NOMO-1 (cell line): ENCODE measurements at regions not wholly inside any gene's neighbourhood (a gene's known extent, or its start where the extent isn't known, plus 50 kb on each side); places are given as distances from the start of the nearest gene placed in this dataset.

ENCODE experiments used
- DNase-seq, 2 experiments: peaks; one replicate each; lab custom pipeline; 2025; ENCODE audit not compliant: unreplicated experiment in 2 of 2; lab: John Stamatoyannopoulos, UW

DNA sequence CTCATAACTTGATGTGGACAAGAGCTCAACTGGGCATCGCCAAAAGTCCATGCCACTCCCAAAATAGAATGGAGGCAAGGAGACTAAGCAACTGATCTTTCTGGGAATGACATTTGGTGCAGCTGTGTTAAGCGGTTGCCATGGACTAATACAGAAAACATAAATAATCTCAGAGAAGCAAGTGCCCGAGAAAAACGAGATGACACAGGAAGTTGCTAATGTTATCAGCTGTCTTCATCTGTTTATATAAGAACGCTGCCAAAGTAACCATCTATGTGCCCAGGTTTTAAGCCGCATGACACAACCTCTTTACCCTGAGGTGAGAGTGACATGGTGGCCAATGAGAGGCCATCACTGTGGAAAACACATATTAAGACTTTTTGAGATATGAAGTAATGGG lies 54.9 kb upstream of the SACS start:
- DNase-seq: no peak

- DNase-seq: no peak
Observed at GRCh38 chr13:23496255-23496654, 62.8 kb upstream of the SACS start.

DNA sequence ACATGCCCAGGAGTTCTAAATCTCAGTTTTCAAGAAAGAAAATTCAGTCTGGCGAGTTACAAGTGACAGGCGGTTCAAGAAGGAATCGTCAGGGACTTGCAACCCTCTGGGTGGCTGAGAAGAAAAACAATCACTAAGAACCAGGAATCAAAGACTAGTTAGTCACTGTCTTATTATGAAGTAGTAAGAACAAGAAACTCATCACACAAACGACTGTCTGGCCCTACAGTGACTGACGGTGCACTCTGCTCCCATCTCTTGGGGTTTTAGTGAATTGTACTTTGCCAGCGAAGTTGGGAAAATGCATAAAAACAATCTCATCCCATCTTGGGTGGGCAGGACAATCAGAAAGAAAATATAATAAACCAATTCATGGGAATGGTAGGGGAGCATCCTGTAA lies 63.7 kb upstream of the SACS start:
- DNase-seq: no peak

GRCh38 chr13:23500849-23501248 lies 67.3 kb upstream of the SACS start:
- no peak for DNase-seq

DNA sequence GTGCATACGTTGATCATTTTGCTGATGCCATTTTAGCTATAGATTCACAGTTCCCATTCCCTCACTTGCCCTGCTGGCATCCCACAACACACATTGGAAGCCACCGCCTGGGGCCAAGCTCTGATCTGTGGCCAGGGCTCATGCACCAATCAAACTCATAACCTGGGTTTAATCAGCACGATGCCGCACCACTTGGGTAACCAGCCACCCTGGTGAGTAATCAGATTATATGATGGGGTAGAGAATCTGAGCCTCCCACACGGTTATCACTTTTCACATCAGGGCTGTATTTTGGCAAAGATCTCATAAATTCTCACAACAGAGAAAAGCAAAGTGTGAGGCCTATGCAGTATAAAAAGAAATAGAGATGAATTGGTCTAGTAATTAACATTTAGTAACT lies 66.0 kb upstream of the TNFRSF19 start:
- no peak for DNase-seq

- no peak for DNase-seq
Observed at GRCh38 chr13:23505007-23505406, 65.2 kb upstream of the TNFRSF19 start.

- no peak for DNase-seq
Observed at GRCh38 chr13:23506071-23506806, 64.0 kb upstream of the TNFRSF19 start.

DNA sequence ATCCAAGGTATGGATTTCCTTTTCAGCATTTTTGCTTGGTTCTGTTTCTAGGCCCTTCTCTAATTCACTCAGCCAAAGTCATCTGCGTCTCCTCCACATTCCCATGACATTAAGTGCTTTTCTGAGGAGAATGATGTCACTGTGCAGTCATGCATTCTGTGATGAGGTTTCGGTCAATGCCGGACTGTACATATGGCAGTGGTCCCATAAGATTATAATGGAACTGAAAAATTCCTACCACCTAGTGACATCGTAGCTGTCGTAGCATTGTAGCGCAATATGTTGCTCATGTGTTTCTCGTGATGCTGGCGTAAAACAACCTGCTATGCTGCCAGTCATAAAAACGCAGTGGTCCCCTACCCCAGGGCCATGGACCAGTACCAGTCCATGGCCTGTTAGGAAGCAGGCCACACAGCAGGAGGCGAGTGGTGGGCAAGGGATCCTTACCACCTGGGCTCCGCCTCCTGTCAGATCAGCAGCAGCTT lies 63.4 kb upstream of the TNFRSF19 start:
- DNase-seq: no peak

DNA sequence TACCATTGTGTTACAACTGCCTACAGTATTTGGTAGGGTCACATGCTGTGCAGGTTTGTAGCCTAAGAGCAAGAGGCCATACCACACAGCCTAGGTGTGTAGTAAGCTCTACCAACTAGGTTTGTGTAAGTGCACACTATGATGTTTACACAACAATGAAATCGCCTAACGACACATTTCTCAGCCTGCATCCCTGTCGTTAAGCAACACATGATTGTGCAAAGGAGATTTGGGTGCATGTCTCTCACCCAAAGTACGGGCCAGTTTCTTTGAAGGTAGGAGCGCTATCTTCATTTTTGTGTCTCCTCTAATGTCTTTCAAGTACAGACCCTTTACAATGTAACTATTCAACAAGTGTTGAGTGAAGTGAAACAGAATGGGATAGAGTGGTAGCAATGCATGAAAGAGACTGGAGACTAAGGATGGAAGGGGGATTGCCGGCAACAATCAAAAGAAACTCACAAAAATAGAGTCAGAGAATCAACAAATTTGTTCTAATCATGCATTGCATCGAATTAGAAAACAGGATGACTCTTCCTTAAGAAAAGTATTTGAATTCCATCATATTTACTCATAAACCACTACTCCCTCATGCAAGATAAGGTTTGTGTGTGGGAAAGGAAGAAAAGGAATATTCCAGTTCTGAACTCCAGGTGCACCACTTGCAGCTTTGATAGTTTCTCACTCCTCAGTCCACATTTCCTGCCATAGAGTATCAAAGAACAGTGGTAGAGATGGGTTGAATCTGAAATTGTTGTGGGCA lies 60.2 kb upstream of the TNFRSF19 start:
- no peak for DNase-seq

GRCh38 chr13:23510544-23510916 lies 59.7 kb upstream of the TNFRSF19 start:
- no peak for DNase-seq

GRCh38 chr13:23510979-23511735 lies 59.1 kb upstream of the TNFRSF19 start:
- DNase-seq: peak; percentile 4 to 27

GRCh38 chr13:23512762-23513395 lies 57.3 kb upstream of the TNFRSF19 start:
- DNase-seq: no peak

DNA sequence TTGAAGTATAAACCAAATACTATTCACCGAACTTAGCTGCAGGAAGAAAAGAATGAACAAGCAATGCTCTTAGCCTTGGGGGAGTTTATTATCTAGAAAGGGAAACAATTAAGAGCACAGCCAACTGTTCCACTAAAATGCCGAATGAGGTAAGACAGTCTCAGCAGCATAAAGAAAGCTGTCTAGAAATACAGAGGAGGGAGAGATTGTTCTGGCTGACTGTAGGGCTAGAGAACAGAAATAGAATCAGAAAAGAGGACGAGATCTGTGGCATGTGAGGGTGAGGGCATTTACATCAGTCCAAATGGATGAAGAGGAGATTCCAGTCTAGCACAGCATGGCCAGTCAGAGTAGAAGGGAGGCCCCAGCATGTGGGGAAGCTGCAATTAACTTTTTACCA lies 56.8 kb upstream of the TNFRSF19 start:
- no peak for DNase-seq

GRCh38 chr13:23514076-23514475 lies 56.1 kb upstream of the TNFRSF19 start:
- no peak for DNase-seq

DNA sequence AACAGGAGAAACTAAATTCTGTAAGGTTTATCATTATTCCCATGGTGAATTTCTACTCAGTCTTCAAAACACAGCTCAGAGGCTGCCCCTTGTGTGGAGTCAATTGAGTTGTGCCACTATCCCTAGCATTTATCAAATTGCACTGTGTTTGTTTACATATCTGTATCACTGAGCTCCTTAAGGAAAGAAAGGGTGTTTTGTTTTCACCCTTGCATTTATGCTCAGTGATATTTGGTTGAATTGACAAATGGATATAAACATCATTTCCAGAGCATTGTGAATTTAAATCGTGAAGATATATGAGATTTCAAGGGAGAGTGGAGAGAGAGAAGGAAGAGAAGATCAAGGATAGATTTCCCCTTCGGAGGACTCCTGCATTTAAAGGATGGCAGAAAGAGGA lies 55.1 kb upstream of the TNFRSF19 start:
- DNase-seq: no peak

GRCh38 chr13:23516190-23516589 lies 54.0 kb upstream of the TNFRSF19 start:
- DNase-seq: no peak

- no peak for DNase-seq
Observed at GRCh38 chr13:23516702-23517101, 53.5 kb upstream of the TNFRSF19 start.

- DNase-seq: no peak
Observed at GRCh38 chr13:23518231-23518630, 52.0 kb upstream of the TNFRSF19 start.
